ENCODE measurements at regions not wholly inside any gene's neighbourhood (a gene's known extent, or its start where the extent isn't known, plus 50 kb on each side); places are given as distances from the start of the nearest gene placed in this dataset.

- DNase-seq (ENCODE audit: low spot score): no peak
- H3K9ac ChIP-seq (ENCODE audit: low read depth in 1 of 2, low read length in 2 of 2): no peak overlapping the region
- peaks cover 3 to 26% (median 12%) of the 10 kb centered on the region in 4 donors for H3K4me1 ChIP-seq (ENCODE audit: control insufficient read depth in 4 of 4, insufficient read depth in 4 of 4, low read length in 3 of 4)
- H3K27me3 ChIP-seq (ENCODE audit: control insufficient read depth in 4 of 4, insufficient read depth in 4 of 4, low read length in 3 of 4): no peaks in the 10 kb centered on the region
- no peak for TF ChIP-seq EGR1 (IDR thresholded peaks at IDR 0.05; ENCODE audit: low read depth in 2 of 2)
- TF ChIP-seq YY1 (IDR thresholded peaks at IDR 0.05): no peak
- TF ChIP-seq HNF4G (IDR thresholded peaks at IDR 0.05): no peak
- no peak for TF ChIP-seq HNF4A (conservative IDR thresholded peaks at IDR 0.05)
- TF ChIP-seq REST (IDR thresholded peaks at IDR 0.05): no peak
- TF ChIP-seq ATF3 (IDR thresholded peaks at IDR 0.05): no peak
- no peak for TF ChIP-seq JUND (IDR thresholded peaks at IDR 0.05)
- TF ChIP-seq ZBTB33 (IDR thresholded peaks at IDR 0.05): no peak
- no peak for TF ChIP-seq RXRA (IDR thresholded peaks at IDR 0.05)
- no peak for TF ChIP-seq RAD21 (IDR thresholded peaks at IDR 0.05)
- no peak for TF ChIP-seq TAF1 (conservative IDR thresholded peaks at IDR 0.05)
- no peak for TF ChIP-seq GABPA (IDR thresholded peaks at IDR 0.05 in 1 of 2, conservative IDR thresholded peaks at IDR 0.05 in 1 of 2)
- TF ChIP-seq MAX (IDR thresholded peaks at IDR 0.05): no peak
- no peak overlapping the region for H3K27ac ChIP-seq (ENCODE audit: low read depth in 1 of 2, low read length in 2 of 2)
- no peak overlapping the region for H3K4me3 ChIP-seq (ENCODE audit: low read depth in 1 of 3, low read length in 3 of 3)
- no peaks in the 10 kb centered on the region for H3K9me3 ChIP-seq (ENCODE audit: control insufficient read depth in 4 of 4, low read length in 3 of 4)
- no peaks in the 10 kb centered on the region for H3K36me3 ChIP-seq (ENCODE audit: control insufficient read depth in 4 of 4, insufficient read depth in 3 of 4, low read depth in 1 of 4, low read length in 3 of 4)
These were observed 113.4 kb upstream of the LIMCH1 start for GRCh38 chr4:41424522-41424921.

GRCh38 chr4:41425650-41426049, 112.3 kb upstream of the LIMCH1 start:
- no peak overlapping the region for H3K9ac ChIP-seq (ENCODE audit: low read depth in 1 of 2, low read length in 2 of 2)
- no peaks in the 10 kb centered on the region for H3K36me3 ChIP-seq (ENCODE audit: control insufficient read depth in 4 of 4, insufficient read depth in 3 of 4, low read depth in 1 of 4, low read length in 3 of 4)
- no CpG with 5 or more reads among the region's 1 CpG for WGBS
- no peaks in the 10 kb centered on the region for H3K9me3 ChIP-seq (ENCODE audit: control insufficient read depth in 4 of 4, low read length in 3 of 4)
- DNase-seq (ENCODE audit: low spot score): no peak
- H3K4me1 ChIP-seq (ENCODE audit: control insufficient read depth in 4 of 4, insufficient read depth in 4 of 4, low read length in 3 of 4): peaks cover 3 to 26% (median 12%) of the 10 kb centered on the region in 4 donors
- H3K27ac ChIP-seq (ENCODE audit: low read depth in 1 of 2, low read length in 2 of 2): peak overlapping the region in 1 of 2 donors; percentile 36
- no peak overlapping the region for H3K4me3 ChIP-seq (ENCODE audit: low read depth in 1 of 3, low read length in 3 of 3)
- H3K27me3 ChIP-seq (ENCODE audit: control insufficient read depth in 4 of 4, insufficient read depth in 4 of 4, low read length in 3 of 4): no peaks in the 10 kb centered on the region
- no peak for TF ChIP-seq GABPA (IDR thresholded peaks at IDR 0.05 in 1 of 2, conservative IDR thresholded peaks at IDR 0.05 in 1 of 2)
- no peak for TF ChIP-seq FOXA1 (IDR thresholded peaks at IDR 0.05)
- no peak for TF ChIP-seq RAD21 (IDR thresholded peaks at IDR 0.05)
- TF ChIP-seq REST (IDR thresholded peaks at IDR 0.05): no peak
- TF ChIP-seq TAF1 (conservative IDR thresholded peaks at IDR 0.05): no peak
- no peak for TF ChIP-seq ZBTB33 (IDR thresholded peaks at IDR 0.05)
- TF ChIP-seq MAX (IDR thresholded peaks at IDR 0.05): no peak
- no peak for TF ChIP-seq ATF3 (IDR thresholded peaks at IDR 0.05)
- no peak for TF ChIP-seq CTCF (IDR thresholded peaks at IDR 0.05; ENCODE audit: low read depth, low read length, missing input control)
- no peak for TF ChIP-seq FOXA2 (IDR thresholded peaks at IDR 0.05)
- TF ChIP-seq NR2F2 (IDR thresholded peaks at IDR 0.05): no peak
- no peak for TF ChIP-seq SP1 (IDR thresholded peaks at IDR 0.05)
- TF ChIP-seq EGR1 (IDR thresholded peaks at IDR 0.05; ENCODE audit: low read depth in 2 of 2): no peak
